ENCODE measurements at regions not wholly inside any gene's neighbourhood (a gene's known extent, or its start where the extent isn't known, plus 50 kb on each side); places are given as distances from the start of the nearest gene placed in this dataset.
"Not testable (repeated sequence)": the region's sequence is repeated elsewhere in the genome, so short reads cannot be mapped to it uniquely, and the experiment has no call there.

- DNase-seq (ENCODE audit: extremely low spot score, insufficient read length, low read depth) (no peak), FAIRE-seq (no peak)
These were observed 199.7 kb downstream of the SMAD2 start for GRCh38 chr18:47730795-47731194.

GRCh38 chr18:47729356-47729755 is 201.1 kb downstream of the SMAD2 start:
- no peak for DNase-seq (ENCODE audit: extremely low spot score, insufficient read length, low read depth)
- no peak for FAIRE-seq

- no peak for FAIRE-seq
- DNase-seq (ENCODE audit: extremely low spot score, insufficient read length, low read depth), result no peak
These were observed 201.5 kb downstream of the SMAD2 start for GRCh38 chr18:47728921-47729320.

- FAIRE-seq, result no peak
- no peak for DNase-seq (ENCODE audit: extremely low spot score, insufficient read length, low read depth)
These were observed 203.1 kb downstream of the SMAD2 start for GRCh38 chr18:47727409-47727808.

GRCh38 chr18:47726550-47726949 is 203.9 kb downstream of the SMAD2 start:
- DNase-seq (ENCODE audit: extremely low spot score, insufficient read length, low read depth), result no peak
- FAIRE-seq, result no peak

- FAIRE-seq (no peak), DNase-seq (ENCODE audit: extremely low spot score, insufficient read length, low read depth) (no peak)
These were observed 204.8 kb downstream of the SMAD2 start for GRCh38 chr18:47725656-47726055.

GRCh38 chr18:47724186-47724975 is 206.1 kb downstream of the SMAD2 start:
- FAIRE-seq, result no peak
- no peak for DNase-seq (ENCODE audit: extremely low spot score, insufficient read length, low read depth)

GRCh38 chr18:47721876-47722275 is 208.6 kb downstream of the SMAD2 start:
- no peak for DNase-seq (ENCODE audit: extremely low spot score, insufficient read length, low read depth)
- no peak for FAIRE-seq

- no peak for DNase-seq (ENCODE audit: extremely low spot score, insufficient read length, low read depth)
- FAIRE-seq, result no peak
These were observed 209.7 kb downstream of the SMAD2 start for GRCh38 chr18:47720741-47721140.

GRCh38 chr18:47719096-47719780 is 211.2 kb downstream of the SMAD2 start:
- DNase-seq (ENCODE audit: extremely low spot score, insufficient read length, low read depth) (no peak), FAIRE-seq (no peak)

- no peak for DNase-seq (ENCODE audit: extremely low spot score, insufficient read length, low read depth)
- no peak for FAIRE-seq
These were observed 211.8 kb downstream of the SMAD2 start for GRCh38 chr18:47718646-47719045.

GRCh38 chr18:47717257-47717656 is 213.2 kb downstream of the SMAD2 start:
- FAIRE-seq (no peak), DNase-seq (ENCODE audit: extremely low spot score, insufficient read length, low read depth) (no peak)

- DNase-seq (ENCODE audit: extremely low spot score, insufficient read length, low read depth) (no peak), FAIRE-seq (no peak)
These were observed 213.8 kb downstream of the SMAD2 start for GRCh38 chr18:47716632-47717185.

- DNase-seq (ENCODE audit: extremely low spot score, insufficient read length, low read depth) (no peak), FAIRE-seq (no peak)
These were observed 220.0 kb downstream of the SMAD2 start for GRCh38 chr18:47710451-47710850.

GRCh38 chr18:47709556-47709955 is 220.9 kb downstream of the SMAD2 start:
- FAIRE-seq, result no peak

GRCh38 chr18:47708206-47708605 is 222.3 kb downstream of the SMAD2 start:
- no peak for FAIRE-seq
- DNase-seq (ENCODE audit: extremely low spot score, insufficient read length, low read depth), result no peak

More at GRCh38 chr18:47709556-47709955, 220.9 kb downstream of the SMAD2 start:
- no peak for DNase-seq (ENCODE audit: extremely low spot score, insufficient read length, low read depth)

- DNase-seq (ENCODE audit: extremely low spot score, insufficient read length, low read depth), result no peak
- FAIRE-seq, result no peak
These were observed 229.3 kb downstream of the SMAD2 start for GRCh38 chr18:47701134-47701533.

GRCh38 chr18:47696870-47697269 is 233.6 kb downstream of the SMAD2 start:
- no peak for DNase-seq (ENCODE audit: extremely low spot score, insufficient read length, low read depth)
- no peak for FAIRE-seq

GRCh38 chr18:47691611-47692010 is 238.8 kb downstream of the SMAD2 start:
- no peak for FAIRE-seq
- DNase-seq (ENCODE audit: extremely low spot score, insufficient read length, low read depth), result no peak

- not testable (repeated sequence) for FAIRE-seq; DNase-seq (ENCODE audit: extremely low spot score, insufficient read length, low read depth)
These were observed 239.7 kb downstream of the SMAD2 start for GRCh38 chr18:47690778-47691177.

- no peak for FAIRE-seq
- no peak for DNase-seq (ENCODE audit: extremely low spot score, insufficient read length, low read depth)
These were observed 241.1 kb downstream of the SMAD2 start for GRCh38 chr18:47689371-47689770.
